PFSK-1 (cell line): ENCODE measurements at regions not wholly inside any gene's neighbourhood (a gene's known extent, or its start where the extent isn't known, plus 50 kb on each side); places are given as distances from the start of the nearest gene placed in this dataset.

ENCODE experiments used
- FOXP2 ChIP-seq: optimal IDR thresholded peaks from 2 replicates; pipeline ENCODE3; 2011; ENCODE audit warnings: borderline replicate concordance, control low read depth, inconsistent platforms; ENCODE audit not compliant: insufficient read depth; ENCODE audit errors: extremely low read length, extremely low read depth
- POLR2AphosphoS5 ChIP-seq: IDR thresholded peaks from 2 replicates; pipeline ENCODE4 v1.6.1; 2012; ENCODE audit warnings: low read depth, mild to moderate bottlenecking, control low read depth, low read length, moderate library complexity
- SIN3A ChIP-seq: IDR thresholded peaks from 2 replicates; pipeline ENCODE4 v1.6.1; 2012; ENCODE audit warnings: mild to moderate bottlenecking, low read length, moderate library complexity, borderline replicate concordance; ENCODE audit not compliant: insufficient read depth
- TAF1 ChIP-seq: IDR thresholded peaks from 2 replicates; pipeline ENCODE4 v1.6.1; 2012; ENCODE audit warnings: low read length, control low read depth, borderline replicate concordance; ENCODE audit not compliant: insufficient read depth
- TF ChIP-seq, protein P1 (sequence below), 2 experiments: IDR thresholded peaks; 2 replicates each; pipeline versions ENCODE4 v1.6.1 to v1.8.0; 2011 to 2012; ENCODE audit warnings: low read depth in 2 of 2, low read length in 2 of 2, control low read depth in 1 of 2, inconsistent platforms in 1 of 2, mild to moderate bottlenecking in 1 of 2, moderate library complexity in 1 of 2; ENCODE audit not compliant: insufficient read depth in 1 of 2

DNA sequence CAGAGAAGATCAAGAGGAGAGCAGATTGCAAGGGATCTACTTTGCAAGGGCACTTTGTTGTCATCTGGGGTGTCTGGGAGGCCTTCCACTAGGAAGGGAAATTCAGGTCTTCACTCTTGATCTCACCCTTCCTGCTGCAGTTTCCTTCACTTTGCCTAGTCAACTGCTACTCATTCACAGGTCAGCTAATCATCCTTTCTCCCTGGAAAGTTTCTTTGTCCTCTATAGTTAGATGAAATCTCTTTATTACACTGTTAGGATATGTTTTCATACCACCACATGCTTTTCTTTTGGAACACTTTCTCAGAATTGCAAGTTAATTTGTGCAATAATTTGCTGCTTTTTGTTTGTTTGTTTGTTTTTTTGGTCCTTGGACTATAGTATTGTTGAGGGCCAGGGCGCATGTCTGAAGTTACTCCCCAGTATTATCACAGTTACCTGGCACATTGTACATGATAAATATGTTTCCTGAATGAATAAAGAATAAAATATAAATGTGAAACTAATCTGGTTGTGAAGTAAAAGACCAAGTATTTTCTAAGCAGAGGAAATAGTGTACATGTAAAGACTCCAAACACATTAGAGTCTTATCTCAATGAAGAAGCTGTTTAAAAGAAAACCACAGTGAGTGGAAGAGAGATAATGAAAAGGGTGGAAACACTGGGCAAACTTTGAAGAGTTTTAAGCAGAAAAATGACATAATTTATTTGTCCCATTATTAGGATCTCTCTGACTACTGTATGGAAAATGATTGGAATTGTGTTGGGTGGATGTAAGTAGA, 139.9 kb upstream of the DGKB start:
- TF ChIP-seq FOXP2 = no peak
- TF ChIP-seq, protein P1, sequence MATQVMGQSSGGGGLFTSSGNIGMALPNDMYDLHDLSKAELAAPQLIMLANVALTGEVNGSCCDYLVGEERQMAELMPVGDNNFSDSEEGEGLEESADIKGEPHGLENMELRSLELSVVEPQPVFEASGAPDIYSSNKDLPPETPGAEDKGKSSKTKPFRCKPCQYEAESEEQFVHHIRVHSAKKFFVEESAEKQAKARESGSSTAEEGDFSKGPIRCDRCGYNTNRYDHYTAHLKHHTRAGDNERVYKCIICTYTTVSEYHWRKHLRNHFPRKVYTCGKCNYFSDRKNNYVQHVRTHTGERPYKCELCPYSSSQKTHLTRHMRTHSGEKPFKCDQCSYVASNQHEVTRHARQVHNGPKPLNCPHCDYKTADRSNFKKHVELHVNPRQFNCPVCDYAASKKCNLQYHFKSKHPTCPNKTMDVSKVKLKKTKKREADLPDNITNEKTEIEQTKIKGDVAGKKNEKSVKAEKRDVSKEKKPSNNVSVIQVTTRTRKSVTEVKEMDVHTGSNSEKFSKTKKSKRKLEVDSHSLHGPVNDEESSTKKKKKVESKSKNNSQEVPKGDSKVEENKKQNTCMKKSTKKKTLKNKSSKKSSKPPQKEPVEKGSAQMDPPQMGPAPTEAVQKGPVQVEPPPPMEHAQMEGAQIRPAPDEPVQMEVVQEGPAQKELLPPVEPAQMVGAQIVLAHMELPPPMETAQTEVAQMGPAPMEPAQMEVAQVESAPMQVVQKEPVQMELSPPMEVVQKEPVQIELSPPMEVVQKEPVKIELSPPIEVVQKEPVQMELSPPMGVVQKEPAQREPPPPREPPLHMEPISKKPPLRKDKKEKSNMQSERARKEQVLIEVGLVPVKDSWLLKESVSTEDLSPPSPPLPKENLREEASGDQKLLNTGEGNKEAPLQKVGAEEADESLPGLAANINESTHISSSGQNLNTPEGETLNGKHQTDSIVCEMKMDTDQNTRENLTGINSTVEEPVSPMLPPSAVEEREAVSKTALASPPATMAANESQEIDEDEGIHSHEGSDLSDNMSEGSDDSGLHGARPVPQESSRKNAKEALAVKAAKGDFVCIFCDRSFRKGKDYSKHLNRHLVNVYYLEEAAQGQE (IDR thresholded peaks at IDR 0.05; ENCODE audit: insufficient read depth in 1 of 2, low read depth in 2 of 2, low read length in 2 of 2) = no peak
- TF ChIP-seq SIN3A = no peak
- no peak for TF ChIP-seq POLR2AphosphoS5
- TF ChIP-seq TAF1 = no peak

DNA sequence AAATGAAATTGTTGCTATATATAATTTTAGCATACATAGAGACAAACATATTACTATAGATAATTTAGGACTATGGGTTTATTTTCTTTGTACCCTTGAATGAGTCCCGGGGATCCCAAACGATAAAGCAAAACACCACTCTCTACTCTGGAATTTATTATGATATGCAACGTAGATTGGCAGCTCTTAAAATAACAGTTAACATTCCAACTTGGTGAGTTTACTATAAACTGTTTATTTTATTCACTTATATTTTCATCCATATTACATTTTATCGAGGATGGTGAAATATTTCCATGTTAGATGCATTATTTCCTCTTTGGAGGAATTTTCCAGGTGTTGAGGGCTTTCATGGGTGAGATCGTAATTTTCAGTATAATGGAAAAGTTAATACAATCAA, 138.7 kb upstream of the DGKB start:
- TF ChIP-seq POLR2AphosphoS5 (no peak), FOXP2 (no peak), TAF1 (no peak)
- TF ChIP-seq, protein P1 (IDR thresholded peaks at IDR 0.05; ENCODE audit: insufficient read depth in 1 of 2, low read depth in 2 of 2, low read length in 2 of 2) = no peak

DNA sequence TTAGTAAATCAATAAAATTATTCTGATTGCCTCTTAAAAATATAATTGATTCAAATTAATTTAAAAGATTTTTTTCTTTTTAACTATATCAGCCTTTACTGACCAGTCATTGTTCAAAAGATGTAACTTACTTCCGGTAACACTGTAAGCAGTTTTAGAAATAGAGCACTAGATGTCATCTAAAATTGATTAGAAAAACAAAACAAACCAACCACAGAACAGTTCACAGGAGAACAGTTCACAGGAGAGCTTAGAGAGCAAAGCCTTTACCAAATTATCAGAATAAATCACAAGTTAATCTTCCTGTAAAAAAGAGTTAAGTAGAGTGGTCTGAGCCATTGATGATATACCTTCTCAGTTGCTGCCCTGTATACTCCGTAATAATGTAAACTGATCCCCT, 133.3 kb upstream of the DGKB start:
- no peak for TF ChIP-seq FOXP2
- TF ChIP-seq POLR2AphosphoS5 = no peak
- TF ChIP-seq TAF1 = no peak
- no peak for TF ChIP-seq SIN3A
- TF ChIP-seq, protein P1 (IDR thresholded peaks at IDR 0.05; ENCODE audit: insufficient read depth in 1 of 2, low read depth in 2 of 2, low read length in 2 of 2) = no peak

DNA sequence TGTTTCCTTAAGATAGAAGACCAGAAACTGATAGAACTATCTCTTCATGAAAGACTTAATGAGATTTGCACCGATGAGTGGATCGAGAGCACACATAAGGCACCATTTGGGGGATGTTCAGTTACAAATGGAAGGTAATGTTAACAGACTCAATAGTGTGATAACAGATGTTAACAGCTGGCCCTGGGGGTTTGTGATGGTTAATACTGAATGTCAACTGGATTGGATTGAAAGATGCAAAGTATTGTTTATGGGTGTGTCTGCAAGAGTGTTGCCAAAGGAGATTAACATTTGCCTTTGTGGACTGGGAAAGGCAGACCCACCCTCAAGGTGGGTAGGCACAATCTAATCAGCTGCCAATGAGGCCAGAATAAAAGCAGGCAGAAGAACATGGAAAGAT, 130.5 kb upstream of the DGKB start:
- TF ChIP-seq SIN3A = no peak
- no peak for TF ChIP-seq POLR2AphosphoS5

DNA sequence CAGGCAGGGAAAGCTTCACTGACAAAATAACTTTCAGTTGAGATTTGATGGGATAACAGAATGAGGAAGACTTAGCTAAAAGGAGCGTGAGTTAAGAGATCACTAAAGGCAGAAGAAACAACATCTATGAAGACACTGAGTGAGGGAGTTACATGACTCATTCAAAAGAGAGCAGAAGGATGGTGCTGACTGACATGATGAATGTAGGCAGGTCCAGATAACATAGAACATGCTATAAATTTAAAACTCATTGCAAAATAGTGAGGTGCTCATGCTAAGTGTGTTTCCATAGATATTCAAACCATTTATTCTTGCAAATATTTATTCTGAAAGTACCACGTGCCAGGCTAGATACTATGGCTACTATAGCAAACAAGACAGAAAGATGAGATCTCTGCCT, 116.4 kb upstream of the DGKB start:
- TF ChIP-seq TAF1 (no peak), SIN3A (no peak), POLR2AphosphoS5 (no peak), FOXP2 (no peak)
- TF ChIP-seq, protein P1 (IDR thresholded peaks at IDR 0.05; ENCODE audit: insufficient read depth in 1 of 2, low read depth in 2 of 2, low read length in 2 of 2) = no peak
